Epithelial cell of esophagus (primary cell): ENCODE measurements at regions not wholly inside any gene's neighbourhood (a gene's known extent, or its start where the extent isn't known, plus 50 kb on each side); places are given as distances from the start of the nearest gene placed in this dataset.

Experiments
- DNase-seq: peaks from one replicate; pipeline ENCODE4 v3.0.0; 2010; ENCODE audit warnings: low read depth
- H3K4me3 ChIP-seq: 2 replicates; pipeline ENCODE4 v1.5.1; 2011; ENCODE audit warnings: mild to moderate bottlenecking, low read length, control low read depth
- CTCF ChIP-seq: IDR thresholded peaks from 2 replicates; pipeline ENCODE4 v1.5.1; 2011; ENCODE audit warnings: low read depth, mild to moderate bottlenecking, low read length, control low read depth, inconsistent platforms; ENCODE audit not compliant: insufficient read depth; ENCODE audit errors: missing control alignments

DNA sequence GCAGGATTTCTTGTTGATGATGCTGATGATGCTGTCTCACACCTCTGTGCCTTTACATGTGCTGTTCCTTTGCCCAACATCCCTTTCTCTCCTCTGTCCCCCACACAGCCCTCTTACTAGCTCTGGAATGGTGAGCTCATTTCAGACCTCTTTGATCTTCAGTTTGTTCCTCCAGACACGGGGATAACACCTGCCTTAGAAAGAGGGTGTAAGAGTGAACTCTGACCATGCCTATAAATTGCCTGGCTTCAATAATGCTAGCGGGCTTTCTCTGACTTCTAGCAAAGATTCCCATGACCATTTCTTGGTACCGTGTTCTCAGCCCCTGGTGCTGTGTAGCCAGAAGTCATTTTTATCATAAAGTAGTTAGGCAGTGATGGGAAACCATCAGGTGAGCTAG lies 55.9 kb upstream of the DRD2 start:
- no peak for TF ChIP-seq CTCF
- DNase-seq, result no peak
- no peak overlapping the region for H3K4me3 ChIP-seq

DNA sequence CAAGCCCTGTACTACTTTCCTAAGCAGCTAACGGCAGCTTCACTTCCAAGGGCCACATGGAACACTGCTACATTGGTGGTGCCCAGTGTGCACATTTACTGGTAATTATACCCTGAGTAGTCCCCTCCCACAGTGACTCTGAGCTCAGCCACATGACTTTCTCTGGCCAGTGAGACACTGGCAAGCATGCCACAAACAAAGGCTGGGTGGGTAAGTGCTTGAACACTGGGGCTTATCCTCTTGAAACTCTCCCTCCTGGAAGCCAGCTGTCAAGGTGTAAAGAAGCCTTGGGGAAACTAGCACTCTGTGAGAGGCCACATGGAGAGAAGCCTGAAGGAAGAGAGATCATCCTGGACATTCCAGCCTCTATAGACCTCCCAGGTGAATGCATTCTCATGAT lies 54.4 kb upstream of the DRD2 start:
- H3K4me3 ChIP-seq, result no peak overlapping the region
- no peak for TF ChIP-seq CTCF
- DNase-seq, result no peak

- no peak for TF ChIP-seq CTCF
- peak; percentile 71 for DNase-seq
- no peak overlapping the region for H3K4me3 ChIP-seq
Measured at GRCh38 chr11:113528982-113529381, 53.8 kb upstream of the DRD2 start.

GRCh38 chr11:113526521-113526920 lies 51.3 kb upstream of the DRD2 start:
- TF ChIP-seq CTCF, result no peak
- no peak overlapping the region for H3K4me3 ChIP-seq
- no peak for DNase-seq
